GM12865 (cell line): ENCODE measurements at regions not wholly inside any gene's neighbourhood (a gene's known extent, or its start where the extent isn't known, plus 50 kb on each side); places are given as distances from the start of the nearest gene placed in this dataset.
A peak's percentile ranks its signal among the peaks of the same experiment; 100 is the strongest.

Experiments used
- DNase-seq: peaks from one replicate; pipeline ENCODE4 v3.0.0; 2010; ENCODE audit warnings: low read depth
- H3K4me3 ChIP-seq: 2 replicates; pipeline ENCODE4 v1.5.1; 2011; ENCODE audit warnings: mild to moderate bottlenecking, low read depth, low read length, control low read depth
- CTCF ChIP-seq: IDR thresholded peaks from 2 replicates; pipeline ENCODE4 v1.5.1; 2011; ENCODE audit warnings: low read length, control low read depth, low read depth, inconsistent platforms; ENCODE audit not compliant: insufficient read depth; ENCODE audit errors: missing control alignments

DNA sequence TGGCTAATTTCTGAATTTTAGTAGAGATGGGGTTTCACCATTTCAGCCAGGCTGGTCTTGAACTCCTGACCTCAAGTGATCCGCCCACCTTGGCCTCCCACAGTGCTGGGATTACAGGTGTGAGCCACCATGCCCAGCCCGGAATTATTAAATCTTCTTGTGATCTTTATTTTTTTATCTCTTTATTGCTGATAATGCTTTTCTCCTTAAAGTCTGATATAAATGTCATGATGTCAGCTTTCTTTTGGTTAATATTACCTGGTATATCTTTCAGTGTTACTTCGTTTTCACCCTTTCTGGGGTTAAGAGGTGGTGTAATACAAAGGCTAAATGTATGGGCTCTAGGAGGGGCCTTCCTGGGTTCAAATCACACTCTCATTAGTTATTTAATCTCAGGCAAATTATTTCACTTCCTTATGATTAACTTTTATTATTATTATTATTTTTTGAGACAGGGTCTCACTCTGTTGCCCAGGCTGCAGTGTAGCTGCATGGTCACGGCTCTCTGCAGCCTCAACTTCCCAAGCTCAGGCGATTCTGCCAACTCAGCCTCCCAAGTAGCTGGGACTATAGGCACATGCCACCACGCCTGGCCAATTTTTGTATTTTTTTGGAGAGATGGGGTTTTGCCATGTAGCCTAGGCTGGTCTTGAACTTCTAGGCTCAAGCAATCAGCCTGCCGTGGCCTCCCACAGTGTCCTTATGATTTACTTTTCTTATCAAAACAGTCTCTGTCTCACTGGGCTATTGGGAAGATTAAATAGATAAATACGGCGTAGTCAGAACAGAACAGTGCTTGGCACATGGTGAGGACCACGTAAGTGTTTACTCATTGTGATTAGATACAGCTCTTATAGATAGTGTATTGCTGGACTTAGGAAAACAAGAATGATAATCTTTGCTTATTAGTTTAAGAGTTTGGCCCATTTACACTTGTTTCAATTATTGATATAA, 216.5 kb downstream of the URB2 start:
- TF ChIP-seq CTCF = no peak
- H3K4me3 ChIP-seq = no peak overlapping the region
- DNase-seq = no peak

DNA sequence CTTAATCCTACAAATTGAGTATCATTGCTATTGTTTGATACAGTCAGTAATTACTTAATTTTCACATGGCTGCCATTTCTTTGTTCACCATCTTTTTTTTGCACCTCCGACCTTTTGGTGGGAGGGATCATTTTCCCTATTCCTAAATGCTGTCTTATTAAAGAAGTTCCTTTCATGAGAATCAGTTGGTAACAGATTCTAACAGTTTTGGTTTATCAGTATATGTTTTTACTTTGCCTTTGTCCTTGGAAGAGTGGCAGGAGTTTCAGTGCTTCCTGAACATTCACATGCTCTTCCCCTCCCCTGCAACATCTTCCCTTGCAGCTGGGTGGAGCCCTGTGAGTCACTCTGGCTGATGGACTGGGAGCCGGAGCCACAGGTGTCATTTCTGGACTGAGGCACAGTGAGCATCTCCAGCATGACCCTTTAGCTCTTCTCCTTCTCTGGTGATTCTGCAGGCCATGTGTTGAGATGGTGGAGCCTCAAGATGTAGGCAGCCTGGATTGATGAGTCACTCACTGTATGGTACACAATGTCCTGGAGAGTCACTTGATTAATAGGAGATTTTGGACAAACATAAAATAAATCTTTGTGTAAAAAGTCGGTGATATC, 217.7 kb downstream of the URB2 start:
- DNase-seq = peak; percentile 19
- no peak for TF ChIP-seq CTCF
- H3K4me3 ChIP-seq = no peak overlapping the region

- H3K4me3 ChIP-seq = no peak overlapping the region
- no peak for DNase-seq
- no peak for TF ChIP-seq CTCF
Measured at GRCh38 chr1:229844675-229845074, 218.6 kb downstream of the URB2 start.

DNA sequence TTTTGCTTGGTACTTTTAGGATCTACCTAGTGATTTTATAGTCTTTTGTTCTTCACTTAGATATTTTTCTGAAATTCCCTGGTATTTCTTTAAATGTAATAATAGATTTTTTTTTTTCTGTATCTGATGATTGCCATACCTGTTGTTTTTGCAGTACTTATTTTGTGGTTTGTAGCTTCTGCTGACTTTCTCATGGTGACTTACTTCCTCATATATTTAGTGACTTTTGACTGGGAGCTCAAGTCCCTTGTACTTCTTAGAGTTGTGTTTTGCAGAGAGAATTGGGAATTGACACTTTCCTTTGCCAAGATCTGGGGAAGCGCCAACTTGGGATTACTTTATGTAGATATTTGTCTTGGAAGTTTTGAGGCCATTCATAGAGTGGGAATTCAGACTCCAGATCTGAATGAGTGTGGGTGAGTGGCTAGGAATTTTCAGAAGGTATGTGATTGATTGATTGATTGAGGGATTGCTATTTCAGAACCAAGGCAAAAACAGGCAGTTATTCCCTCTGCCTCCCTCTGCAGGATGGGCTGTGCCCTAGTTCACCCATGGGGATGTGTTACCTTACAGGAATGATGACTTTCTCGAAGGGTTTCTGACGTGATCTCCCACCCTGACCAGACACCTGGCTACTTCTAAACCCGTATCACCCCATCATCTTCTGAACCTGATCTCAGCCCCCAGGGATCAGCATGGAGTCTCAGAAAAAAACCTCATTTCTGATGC, 219.5 kb downstream of the URB2 start:
- DNase-seq = no peak
- TF ChIP-seq CTCF = no peak
- no peak overlapping the region for H3K4me3 ChIP-seq

DNA sequence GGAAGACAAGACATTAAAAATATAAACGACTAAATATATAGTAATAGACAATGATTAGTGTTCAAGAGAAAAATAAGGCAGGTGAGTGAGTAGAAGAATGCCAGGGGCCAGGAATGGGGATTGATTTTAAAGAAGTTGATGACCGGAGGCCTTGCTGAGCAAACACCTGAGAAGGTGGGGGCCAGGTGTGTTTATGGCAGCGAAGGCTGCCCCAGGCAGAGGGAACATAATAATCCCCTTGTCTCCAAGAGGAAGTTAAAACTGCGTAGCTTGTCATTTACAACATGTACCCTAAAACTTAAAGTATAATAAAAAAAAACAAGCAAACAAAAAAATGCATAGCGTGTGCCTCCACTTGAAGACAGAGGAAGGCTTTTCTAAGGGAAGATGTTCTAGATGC, 220.3 kb downstream of the URB2 start:
- no peak for TF ChIP-seq CTCF
- no peak for DNase-seq
- H3K4me3 ChIP-seq = no peak overlapping the region

GRCh38 chr1:229848752-229849677, 218.0 kb upstream of the GALNT2 start:
- peak; percentile 60 for DNase-seq

More at GRCh38 chr1:229848752-229849677, 218.0 kb upstream of the GALNT2 start:
- no peak overlapping the region for H3K4me3 ChIP-seq
- peak; percentile 59 for TF ChIP-seq CTCF
